ENCODE measurements at regions not wholly inside any gene's neighbourhood (a gene's known extent, or its start where the extent isn't known, plus 50 kb on each side); places are given as distances from the start of the nearest gene placed in this dataset.
A peak's percentile ranks its signal among the peaks of the same experiment; 100 is the strongest.

DNA sequence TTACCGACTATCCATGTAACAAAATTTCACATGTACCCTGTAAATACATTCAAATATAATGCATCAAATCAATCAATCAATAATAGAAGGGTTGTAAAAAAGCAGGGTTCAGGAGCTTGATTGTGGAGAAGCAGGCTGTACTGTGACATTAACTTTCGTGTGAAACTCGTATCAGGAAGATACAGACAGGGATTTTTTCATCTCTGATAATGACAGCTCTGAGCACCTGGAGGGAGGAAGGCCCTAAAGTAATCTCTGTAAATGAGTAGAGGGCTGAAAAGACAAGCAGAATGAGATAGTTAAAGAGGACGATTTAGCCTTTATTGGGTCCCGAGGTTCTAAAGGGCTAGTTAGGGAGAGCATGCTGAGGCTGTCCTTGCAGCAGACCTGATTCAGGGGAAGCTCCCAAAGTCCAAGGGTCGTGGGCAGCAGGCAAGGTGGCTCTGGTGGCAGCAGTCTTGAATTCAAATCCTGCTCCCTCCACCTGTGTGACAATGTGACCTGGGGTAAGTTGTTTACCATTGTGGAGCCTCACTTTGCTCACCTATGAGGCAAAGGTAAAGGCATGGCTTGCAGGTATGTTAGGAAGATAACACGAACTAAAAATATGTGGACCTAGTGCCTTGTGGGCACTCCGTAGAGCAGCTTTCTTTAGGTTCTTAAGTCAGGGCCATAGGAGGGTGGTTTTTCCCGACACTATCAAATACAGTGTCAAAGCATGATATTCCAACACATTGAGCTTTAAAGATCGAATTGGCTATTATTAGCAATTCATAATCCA is 219.4 kb upstream of the MYLIP start (continued):
- TF ChIP-seq, protein P1, sequence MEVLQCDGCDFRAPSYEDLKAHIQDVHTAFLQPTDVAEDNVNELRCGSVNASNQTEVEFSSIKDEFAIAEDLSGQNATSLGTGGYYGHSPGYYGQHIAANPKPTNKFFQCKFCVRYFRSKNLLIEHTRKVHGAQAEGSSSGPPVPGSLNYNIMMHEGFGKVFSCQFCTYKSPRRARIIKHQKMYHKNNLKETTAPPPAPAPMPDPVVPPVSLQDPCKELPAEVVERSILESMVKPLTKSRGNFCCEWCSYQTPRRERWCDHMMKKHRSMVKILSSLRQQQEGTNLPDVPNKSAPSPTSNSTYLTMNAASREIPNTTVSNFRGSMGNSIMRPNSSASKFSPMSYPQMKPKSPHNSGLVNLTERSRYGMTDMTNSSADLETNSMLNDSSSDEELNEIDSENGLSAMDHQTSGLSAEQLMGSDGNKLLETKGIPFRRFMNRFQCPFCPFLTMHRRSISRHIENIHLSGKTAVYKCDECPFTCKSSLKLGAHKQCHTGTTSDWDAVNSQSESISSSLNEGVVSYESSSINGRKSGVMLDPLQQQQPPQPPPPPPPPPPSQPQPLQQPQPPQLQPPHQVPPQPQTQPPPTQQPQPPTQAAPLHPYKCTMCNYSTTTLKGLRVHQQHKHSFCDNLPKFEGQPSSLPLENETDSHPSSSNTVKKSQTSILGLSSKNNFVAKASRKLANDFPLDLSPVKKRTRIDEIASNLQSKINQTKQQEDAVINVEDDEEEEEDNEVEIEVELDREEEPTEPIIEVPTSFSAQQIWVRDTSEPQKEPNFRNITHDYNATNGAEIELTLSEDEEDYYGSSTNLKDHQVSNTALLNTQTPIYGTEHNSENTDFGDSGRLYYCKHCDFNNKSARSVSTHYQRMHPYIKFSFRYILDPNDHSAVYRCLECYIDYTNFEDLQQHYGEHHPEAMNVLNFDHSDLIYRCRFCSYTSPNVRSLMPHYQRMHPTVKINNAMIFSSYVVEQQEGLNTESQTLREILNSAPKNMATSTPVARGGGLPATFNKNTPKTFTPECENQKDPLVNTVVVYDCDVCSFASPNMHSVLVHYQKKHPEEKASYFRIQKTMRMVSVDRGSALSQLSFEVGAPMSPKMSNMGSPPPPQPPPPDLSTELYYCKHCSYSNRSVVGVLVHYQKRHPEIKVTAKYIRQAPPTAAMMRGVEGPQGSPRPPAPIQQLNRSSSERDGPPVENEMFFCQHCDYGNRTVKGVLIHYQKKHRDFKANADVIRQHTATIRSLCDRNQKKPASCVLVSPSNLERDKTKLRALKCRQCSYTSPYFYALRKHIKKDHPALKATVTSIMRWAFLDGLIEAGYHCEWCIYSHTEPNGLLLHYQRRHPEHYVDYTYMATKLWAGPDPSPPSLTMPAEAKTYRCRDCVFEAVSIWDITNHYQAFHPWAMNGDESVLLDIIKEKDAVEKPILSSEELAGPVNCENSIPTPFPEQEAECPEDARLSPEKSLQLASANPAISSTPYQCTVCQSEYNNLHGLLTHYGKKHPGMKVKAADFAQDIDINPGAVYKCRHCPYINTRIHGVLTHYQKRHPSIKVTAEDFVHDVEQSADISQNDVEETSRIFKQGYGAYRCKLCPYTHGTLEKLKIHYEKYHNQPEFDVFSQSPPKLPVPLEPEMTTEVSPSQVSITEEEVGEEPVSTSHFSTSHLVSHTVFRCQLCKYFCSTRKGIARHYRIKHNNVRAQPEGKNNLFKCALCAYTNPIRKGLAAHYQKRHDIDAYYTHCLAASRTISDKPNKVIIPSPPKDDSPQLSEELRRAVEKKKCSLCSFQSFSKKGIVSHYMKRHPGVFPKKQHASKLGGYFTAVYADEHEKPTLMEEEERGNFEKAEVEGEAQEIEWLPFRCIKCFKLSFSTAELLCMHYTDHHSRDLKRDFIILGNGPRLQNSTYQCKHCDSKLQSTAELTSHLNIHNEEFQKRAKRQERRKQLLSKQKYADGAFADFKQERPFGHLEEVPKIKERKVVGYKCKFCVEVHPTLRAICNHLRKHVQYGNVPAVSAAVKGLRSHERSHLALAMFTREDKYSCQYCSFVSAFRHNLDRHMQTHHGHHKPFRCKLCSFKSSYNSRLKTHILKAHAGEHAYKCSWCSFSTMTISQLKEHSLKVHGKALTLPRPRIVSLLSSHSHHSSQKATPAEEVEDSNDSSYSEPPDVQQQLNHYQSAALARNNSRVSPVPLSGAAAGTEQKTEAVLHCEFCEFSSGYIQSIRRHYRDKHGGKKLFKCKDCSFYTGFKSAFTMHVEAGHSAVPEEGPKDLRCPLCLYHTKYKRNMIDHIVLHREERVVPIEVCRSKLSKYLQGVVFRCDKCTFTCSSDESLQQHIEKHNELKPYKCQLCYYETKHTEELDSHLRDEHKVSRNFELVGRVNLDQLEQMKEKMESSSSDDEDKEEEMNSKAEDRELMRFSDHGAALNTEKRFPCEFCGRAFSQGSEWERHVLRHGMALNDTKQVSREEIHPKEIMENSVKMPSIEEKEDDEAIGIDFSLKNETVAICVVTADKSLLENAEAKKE (CRISPR knock-in tag; IDR thresholded peaks at IDR 0.05), result no peak

DNA sequence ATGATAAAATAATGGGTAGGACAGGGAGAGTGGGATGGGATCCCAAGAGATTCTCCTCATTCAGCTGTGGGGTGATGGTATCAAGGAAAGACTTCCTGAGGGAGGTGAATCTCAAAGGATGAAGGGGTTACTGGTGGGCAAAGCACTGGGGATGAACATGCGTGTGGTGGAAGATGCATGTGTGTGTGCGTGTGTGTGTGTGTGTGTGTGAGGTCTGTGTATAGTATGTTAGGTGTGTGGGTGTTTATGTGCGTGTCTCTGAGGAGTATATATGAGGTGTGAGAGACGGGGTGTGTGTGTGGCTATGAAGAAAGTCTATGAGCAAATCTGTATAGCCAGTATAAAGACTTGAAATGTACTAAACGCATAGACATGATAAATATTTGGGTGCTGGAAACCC is 220.0 kb upstream of the MYLIP start:
- ATAC-seq (no peak), DNase-seq (ENCODE audit: low spot score) (no peak)
- peaks cover 5% of the 10 kb centered on the region for H3K36me3 Mint-ChIP-seq (ENCODE audit: low read depth)
- Histone ChIP-seq H4K20me1 (replicated peaks; ENCODE audit: insufficient read depth) (no peaks in the 10 kb centered on the region), H3K4me3 (no peak overlapping the region), H3K27ac (ENCODE audit: low read depth) (no peak overlapping the region), H3K4me2 (peak overlapping the region; percentile 61), H2AFZ (no peak overlapping the region), H3K4me1 (ENCODE audit: insufficient read depth) (peaks cover 92% of the 10 kb centered on the region), H3K27me3 (ENCODE audit: insufficient read depth) (no peaks in the 10 kb centered on the region), H3K79me2 (replicated peaks; ENCODE audit: insufficient read depth) (no peaks in the 10 kb centered on the region), H3F3A (replicated peaks; ENCODE audit: low read depth) (no peaks in the 10 kb centered on the region), H3K36me3 (ENCODE audit: insufficient read depth) (no peaks in the 10 kb centered on the region), H3K9me2 (ENCODE audit: insufficient read depth) (0 out of 2 replicates have a peak, but pooled peaks cover 1% of the 10 kb centered on the region)
- peak overlapping the region; percentile 3; the same call in 1 of the 2 replicates for H3K27ac Mint-ChIP-seq
- peaks cover 4% of the 10 kb centered on the region for H3K27me3 Mint-ChIP-seq (ENCODE audit: insufficient read depth, low read depth, poor library complexity)
- no peaks in the 10 kb centered on the region; the same call in 2 of the 3 replicates for H3K9me3 Mint-ChIP-seq
- no peak overlapping the region for H3K4me3 Mint-ChIP-seq
- TF ChIP-seq JUNB (IDR thresholded peaks at IDR 0.05; ENCODE audit: unreplicated experiment) (no peak), ZNF114 (CRISPR knock-in tag; IDR thresholded peaks at IDR 0.05) (no peak), POLR2AphosphoS5 (IDR thresholded peaks at IDR 0.05; ENCODE audit: low read depth) (no peak), STAT1 (IDR thresholded peaks at IDR 0.05; ENCODE audit: unreplicated experiment) (no peak), ZNF331 (CRISPR knock-in tag; IDR thresholded peaks at IDR 0.05; ENCODE audit: low read depth) (no peak), NANOG (IDR thresholded peaks at IDR 0.05; ENCODE audit: borderline replicate concordance) (no peak), EZH2 (IDR thresholded peaks at IDR 0.05; ENCODE audit: low read depth, unreplicated experiment) (no peak), CREB1 (CRISPR knock-in tag; IDR thresholded peaks at IDR 0.05; ENCODE audit: low read depth) (no peak), EZH2phosphoT487 (IDR thresholded peaks at IDR 0.05; ENCODE audit: unreplicated experiment) (no peak)
- TF ChIP-seq, protein P2, sequence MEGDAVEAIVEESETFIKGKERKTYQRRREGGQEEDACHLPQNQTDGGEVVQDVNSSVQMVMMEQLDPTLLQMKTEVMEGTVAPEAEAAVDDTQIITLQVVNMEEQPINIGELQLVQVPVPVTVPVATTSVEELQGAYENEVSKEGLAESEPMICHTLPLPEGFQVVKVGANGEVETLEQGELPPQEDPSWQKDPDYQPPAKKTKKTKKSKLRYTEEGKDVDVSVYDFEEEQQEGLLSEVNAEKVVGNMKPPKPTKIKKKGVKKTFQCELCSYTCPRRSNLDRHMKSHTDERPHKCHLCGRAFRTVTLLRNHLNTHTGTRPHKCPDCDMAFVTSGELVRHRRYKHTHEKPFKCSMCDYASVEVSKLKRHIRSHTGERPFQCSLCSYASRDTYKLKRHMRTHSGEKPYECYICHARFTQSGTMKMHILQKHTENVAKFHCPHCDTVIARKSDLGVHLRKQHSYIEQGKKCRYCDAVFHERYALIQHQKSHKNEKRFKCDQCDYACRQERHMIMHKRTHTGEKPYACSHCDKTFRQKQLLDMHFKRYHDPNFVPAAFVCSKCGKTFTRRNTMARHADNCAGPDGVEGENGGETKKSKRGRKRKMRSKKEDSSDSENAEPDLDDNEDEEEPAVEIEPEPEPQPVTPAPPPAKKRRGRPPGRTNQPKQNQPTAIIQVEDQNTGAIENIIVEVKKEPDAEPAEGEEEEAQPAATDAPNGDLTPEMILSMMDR (conservative IDR thresholded peaks at IDR 0.05; ENCODE audit: low read depth in 2 of 2), result no peak
- TF ChIP-seq, protein P3, sequence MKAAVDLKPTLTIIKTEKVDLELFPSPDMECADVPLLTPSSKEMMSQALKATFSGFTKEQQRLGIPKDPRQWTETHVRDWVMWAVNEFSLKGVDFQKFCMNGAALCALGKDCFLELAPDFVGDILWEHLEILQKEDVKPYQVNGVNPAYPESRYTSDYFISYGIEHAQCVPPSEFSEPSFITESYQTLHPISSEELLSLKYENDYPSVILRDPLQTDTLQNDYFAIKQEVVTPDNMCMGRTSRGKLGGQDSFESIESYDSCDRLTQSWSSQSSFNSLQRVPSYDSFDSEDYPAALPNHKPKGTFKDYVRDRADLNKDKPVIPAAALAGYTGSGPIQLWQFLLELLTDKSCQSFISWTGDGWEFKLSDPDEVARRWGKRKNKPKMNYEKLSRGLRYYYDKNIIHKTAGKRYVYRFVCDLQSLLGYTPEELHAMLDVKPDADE (IDR thresholded peaks at IDR 0.05), result no peak
- TF ChIP-seq, protein P4, sequence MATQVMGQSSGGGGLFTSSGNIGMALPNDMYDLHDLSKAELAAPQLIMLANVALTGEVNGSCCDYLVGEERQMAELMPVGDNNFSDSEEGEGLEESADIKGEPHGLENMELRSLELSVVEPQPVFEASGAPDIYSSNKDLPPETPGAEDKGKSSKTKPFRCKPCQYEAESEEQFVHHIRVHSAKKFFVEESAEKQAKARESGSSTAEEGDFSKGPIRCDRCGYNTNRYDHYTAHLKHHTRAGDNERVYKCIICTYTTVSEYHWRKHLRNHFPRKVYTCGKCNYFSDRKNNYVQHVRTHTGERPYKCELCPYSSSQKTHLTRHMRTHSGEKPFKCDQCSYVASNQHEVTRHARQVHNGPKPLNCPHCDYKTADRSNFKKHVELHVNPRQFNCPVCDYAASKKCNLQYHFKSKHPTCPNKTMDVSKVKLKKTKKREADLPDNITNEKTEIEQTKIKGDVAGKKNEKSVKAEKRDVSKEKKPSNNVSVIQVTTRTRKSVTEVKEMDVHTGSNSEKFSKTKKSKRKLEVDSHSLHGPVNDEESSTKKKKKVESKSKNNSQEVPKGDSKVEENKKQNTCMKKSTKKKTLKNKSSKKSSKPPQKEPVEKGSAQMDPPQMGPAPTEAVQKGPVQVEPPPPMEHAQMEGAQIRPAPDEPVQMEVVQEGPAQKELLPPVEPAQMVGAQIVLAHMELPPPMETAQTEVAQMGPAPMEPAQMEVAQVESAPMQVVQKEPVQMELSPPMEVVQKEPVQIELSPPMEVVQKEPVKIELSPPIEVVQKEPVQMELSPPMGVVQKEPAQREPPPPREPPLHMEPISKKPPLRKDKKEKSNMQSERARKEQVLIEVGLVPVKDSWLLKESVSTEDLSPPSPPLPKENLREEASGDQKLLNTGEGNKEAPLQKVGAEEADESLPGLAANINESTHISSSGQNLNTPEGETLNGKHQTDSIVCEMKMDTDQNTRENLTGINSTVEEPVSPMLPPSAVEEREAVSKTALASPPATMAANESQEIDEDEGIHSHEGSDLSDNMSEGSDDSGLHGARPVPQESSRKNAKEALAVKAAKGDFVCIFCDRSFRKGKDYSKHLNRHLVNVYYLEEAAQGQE (IDR thresholded peaks at IDR 0.05; ENCODE audit: unreplicated experiment), result no peak
- H3K4me1 Mint-ChIP-seq, result peaks cover 79% of the 10 kb centered on the region
